ENCODE measurements at regions not wholly inside any gene's neighbourhood (a gene's known extent, or its start where the extent isn't known, plus 50 kb on each side); places are given as distances from the start of the nearest gene placed in this dataset.
"Not testable (repeated sequence)": the region's sequence is repeated elsewhere in the genome, so short reads cannot be mapped to it uniquely, and the experiment has no call there.

DNA sequence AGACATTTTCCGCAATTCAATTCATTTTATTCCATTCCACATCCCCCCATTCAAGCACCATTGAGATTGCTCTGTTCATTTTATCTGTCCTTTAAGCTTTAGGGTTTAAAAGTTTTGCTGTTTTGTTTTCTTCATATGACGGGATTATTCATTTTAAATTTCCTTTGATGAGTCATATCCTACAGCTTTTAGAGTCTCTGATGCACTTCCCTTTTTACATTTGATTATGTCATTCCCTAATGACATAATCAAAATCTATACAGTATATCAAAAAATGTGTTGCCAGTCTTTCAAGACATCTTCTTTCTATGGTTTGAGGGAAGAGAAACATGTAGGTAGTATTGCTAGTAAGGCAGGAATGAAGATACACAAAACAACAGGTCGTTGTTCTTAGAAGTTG, 456.3 kb downstream of the PDGFC start:
- Histone ChIP-seq H3K36me3 (no peaks in the 10 kb centered on the region), H3K27me3 (no peaks in the 10 kb centered on the region), H3K27ac (no peak overlapping the region), H3K4me3 (no peak overlapping the region), H3K4me1 (no peaks in the 10 kb centered on the region), H3K9me3 (no peaks in the 10 kb centered on the region)
- no peak for DNase-seq
- intact Hi-C loops (cut with DNase I) = no loop called here
- TF ChIP-seq POLR2A (IDR thresholded peaks at IDR 0.05) (no peak), POLR2AphosphoS5 (IDR thresholded peaks at IDR 0.05) (no peak), CTCF (IDR thresholded peaks at IDR 0.05) (no peak), EP300 (IDR thresholded peaks at IDR 0.05) (no peak)
- 61 to 78% methylated on average over 3 of the region's 3 CpGs for WGBS, 2 donors

DNA sequence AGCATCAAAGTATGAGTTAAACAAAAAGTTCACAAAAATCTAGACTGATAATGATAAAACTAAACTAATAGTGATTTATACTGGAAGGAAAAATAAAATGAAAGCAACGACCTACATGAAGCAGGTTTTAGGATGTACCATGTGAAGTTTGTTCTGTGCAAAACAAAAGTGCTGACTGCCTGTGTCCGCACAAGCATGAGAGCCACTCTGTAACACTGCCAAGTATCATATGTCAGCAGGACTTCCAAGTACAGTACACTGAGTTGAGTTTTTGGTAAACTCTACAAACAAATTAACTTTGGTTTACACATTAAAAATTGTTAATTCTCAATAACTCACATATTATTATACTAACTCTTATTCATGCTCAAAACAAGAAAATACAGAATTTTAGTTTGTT, 459.0 kb downstream of the PDGFC start:
- intact Hi-C loops (cut with DNase I) = no loop called here
- no peak overlapping the region for H3K4me3 ChIP-seq
- TF ChIP-seq EP300 (IDR thresholded peaks at IDR 0.05) (no peak), POLR2A (IDR thresholded peaks at IDR 0.05) (no peak), CTCF (IDR thresholded peaks at IDR 0.05) (no peak), POLR2AphosphoS5 (IDR thresholded peaks at IDR 0.05) (no peak)
- no peaks in the 10 kb centered on the region for H3K27me3 ChIP-seq
- H3K27ac ChIP-seq = no peak overlapping the region
- H3K9me3 ChIP-seq = no peaks in the 10 kb centered on the region
- H3K4me1 ChIP-seq = no peaks in the 10 kb centered on the region
- no peak for DNase-seq
- WGBS, 2 donors = 53 to 69% methylated on average over 2 of the region's 2 CpGs
- H3K36me3 ChIP-seq = no peaks in the 10 kb centered on the region

GRCh38 chr4:156509921-156510320, 461.7 kb downstream of the PDGFC start:
- H3K27ac ChIP-seq; H3K27me3 ChIP-seq; DNase-seq; intact Hi-C loops (cut with DNase I); H3K36me3 ChIP-seq; H3K4me3 ChIP-seq; H3K4me1 ChIP-seq; H3K9me3 ChIP-seq: not testable (repeated sequence)
- 88 to 97% methylated on average over 1 of the region's 1 CpG for WGBS, 2 donors

- Histone ChIP-seq H3K9me3 (peaks cover 0 to 2% (median 0%) of the 10 kb centered on the region in 4 donors), H3K27ac (no peak overlapping the region), H3K4me1 (no peaks in the 10 kb centered on the region), H3K27me3 (no peaks in the 10 kb centered on the region), H3K36me3 (no peaks in the 10 kb centered on the region), H3K4me3 (no peak overlapping the region)
- no peak for TF ChIP-seq POLR2A (IDR thresholded peaks at IDR 0.05)
- TF ChIP-seq EP300 (IDR thresholded peaks at IDR 0.05) = no peak
- no peak for TF ChIP-seq CTCF (IDR thresholded peaks at IDR 0.05)
- no peak for DNase-seq
- 84 to 91% methylated on average over 12 of the region's 12 CpGs for WGBS, 2 donors
- intact Hi-C loops (cut with DNase I) = no loop called here
Measured at GRCh38 chr4:156505341-156505955, 466.2 kb downstream of the PDGFC start.

DNA sequence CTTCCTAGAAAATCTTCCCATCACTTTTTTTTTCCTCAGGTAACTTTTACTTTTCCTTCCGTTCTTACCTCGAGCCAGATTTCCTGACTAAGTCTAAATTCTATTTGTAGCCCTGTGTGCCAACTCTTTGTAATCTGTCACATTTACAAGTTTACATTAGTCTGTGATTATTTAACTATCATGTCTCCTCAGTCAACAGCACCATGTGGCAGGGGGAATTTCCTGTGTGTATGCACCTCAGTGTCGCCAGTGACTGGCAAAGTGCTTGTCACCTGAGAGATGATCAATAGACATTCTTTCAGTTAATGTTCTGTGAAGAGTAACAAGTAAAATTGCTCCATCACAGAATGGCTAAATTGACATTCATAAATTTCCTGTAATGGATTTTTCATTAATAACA, 468.5 kb downstream of the PDGFC start:
- no peak for DNase-seq
- H3K27me3 ChIP-seq = no peaks in the 10 kb centered on the region
- WGBS, 2 donors = 68 to 74% methylated on average over 3 of the region's 3 CpGs
- intact Hi-C loops (cut with DNase I) = no loop called here
- no peak overlapping the region for H3K27ac ChIP-seq
- no peak overlapping the region for H3K4me3 ChIP-seq
- TF ChIP-seq EP300 (IDR thresholded peaks at IDR 0.05) = no peak
- TF ChIP-seq POLR2A (IDR thresholded peaks at IDR 0.05) = no peak
- no peak for TF ChIP-seq CTCF (IDR thresholded peaks at IDR 0.05)
- TF ChIP-seq POLR2AphosphoS5 (IDR thresholded peaks at IDR 0.05) = no peak
- H3K4me1 ChIP-seq = no peaks in the 10 kb centered on the region
- H3K9me3 ChIP-seq = peaks cover 0 to 2% (median 0%) of the 10 kb centered on the region in 4 donors
- no peaks in the 10 kb centered on the region for H3K36me3 ChIP-seq

All from sigmoid colon (tissue), 6 donors.